Stimulated activated CD4-positive, alpha-beta T cell treated with anti-CD3 and anti-CD28 coated beads, Interleukin-2, amount 100 ng/mL, for 48 hours (primary cell): ENCODE measurements at regions not wholly inside any gene's neighbourhood (a gene's known extent, or its start where the extent isn't known, plus 50 kb on each side); places are given as distances from the start of the nearest gene placed in this dataset.
"Not testable (repeated sequence)": the region's sequence is repeated elsewhere in the genome, so short reads cannot be mapped to it uniquely, and the experiment has no call there.

ENCODE experiments used
- DNase-seq, 2 donors: peaks; one replicate each; pipeline ENCODE4 v3.0.0-alpha.2; 2020

- no peak for DNase-seq
Measured at GRCh38 chr6:120348926-120349325, 985.4 kb downstream of the TBC1D32 start.

GRCh38 chr6:120328521-120328920, 979.0 kb upstream of the MAN1A1 start:
- no peak for DNase-seq

GRCh38 chr6:120320481-120321162, 971.1 kb upstream of the MAN1A1 start:
- no peak for DNase-seq

DNA sequence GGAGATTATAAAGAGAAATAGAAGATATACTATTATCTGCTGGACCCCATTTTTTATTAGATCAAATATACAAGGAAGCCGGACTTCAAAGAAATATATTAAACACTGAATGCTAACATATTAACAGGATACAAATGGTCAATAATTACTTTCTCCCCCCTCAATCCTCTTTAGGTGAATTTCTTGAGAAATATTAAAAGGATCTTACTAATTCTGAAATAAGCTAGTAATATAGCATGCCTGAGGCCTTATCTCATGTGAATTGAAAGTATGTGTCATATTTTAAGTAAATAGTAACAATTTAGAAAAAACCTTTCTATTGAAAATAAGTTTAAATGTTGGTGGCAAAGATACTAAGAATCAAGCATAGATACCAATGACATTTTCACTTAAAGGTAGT, 954.7 kb upstream of the MAN1A1 start:
- DNase-seq, result no peak

GRCh38 chr6:120303527-120303926, 954.0 kb upstream of the MAN1A1 start:
- DNase-seq, result no peak

GRCh38 chr6:120302041-120302440, 952.5 kb upstream of the MAN1A1 start:
- DNase-seq, result no peak

GRCh38 chr6:120290964-120291363, 941.4 kb upstream of the MAN1A1 start:
- DNase-seq, result no peak

DNA sequence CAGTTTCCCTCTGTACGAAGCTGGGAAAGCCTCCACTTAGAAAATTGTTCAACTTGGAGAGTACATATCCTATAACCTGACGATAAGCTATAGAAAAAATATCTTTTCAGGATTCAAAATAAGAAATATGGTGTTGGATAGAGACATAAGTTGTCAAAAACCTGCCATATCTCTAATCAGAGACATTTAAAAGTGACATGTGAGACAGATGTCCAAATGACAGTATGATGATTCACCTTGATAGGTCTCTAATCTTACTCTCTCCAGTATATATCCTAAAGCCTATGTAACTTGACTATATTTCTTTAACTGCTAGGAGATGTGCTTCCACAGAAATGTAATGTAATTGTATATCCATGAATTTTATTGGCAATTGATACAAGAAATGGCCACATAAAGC, 932.4 kb upstream of the MAN1A1 start:
- DNase-seq, result no peak

DNA sequence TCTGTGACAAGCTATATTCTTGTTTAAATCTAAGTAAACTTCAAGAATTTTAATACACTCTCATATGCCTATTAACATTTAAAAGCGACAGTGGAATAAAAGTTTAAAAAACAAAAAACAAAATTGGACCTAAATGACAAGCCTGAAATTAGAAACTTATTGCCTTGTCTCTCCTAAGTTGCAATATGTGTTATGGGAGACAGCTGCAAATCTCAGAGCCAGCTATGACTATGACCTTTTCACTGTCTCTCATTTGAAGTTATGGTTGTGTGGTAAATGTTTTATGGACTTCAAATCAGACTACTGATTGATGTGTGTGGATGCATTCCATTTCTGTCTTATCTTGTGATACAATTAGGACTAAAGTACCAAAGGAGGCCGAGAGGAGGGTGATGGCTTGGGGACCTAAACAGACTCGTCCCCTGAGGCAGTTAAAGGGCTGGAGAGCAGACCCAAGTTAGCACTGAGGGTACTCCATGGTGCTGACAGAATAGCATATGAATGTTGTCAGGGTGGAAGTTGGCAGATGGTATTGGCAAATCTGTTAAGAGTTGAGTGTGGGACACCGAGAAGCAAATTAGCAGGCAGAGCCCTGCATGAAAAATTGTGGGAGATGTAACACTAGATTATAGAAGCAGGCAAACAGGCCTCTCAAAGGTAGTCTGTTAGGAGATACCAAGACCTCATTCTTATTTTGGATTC, 930.1 kb upstream of the MAN1A1 start:
- no peak for DNase-seq

DNA sequence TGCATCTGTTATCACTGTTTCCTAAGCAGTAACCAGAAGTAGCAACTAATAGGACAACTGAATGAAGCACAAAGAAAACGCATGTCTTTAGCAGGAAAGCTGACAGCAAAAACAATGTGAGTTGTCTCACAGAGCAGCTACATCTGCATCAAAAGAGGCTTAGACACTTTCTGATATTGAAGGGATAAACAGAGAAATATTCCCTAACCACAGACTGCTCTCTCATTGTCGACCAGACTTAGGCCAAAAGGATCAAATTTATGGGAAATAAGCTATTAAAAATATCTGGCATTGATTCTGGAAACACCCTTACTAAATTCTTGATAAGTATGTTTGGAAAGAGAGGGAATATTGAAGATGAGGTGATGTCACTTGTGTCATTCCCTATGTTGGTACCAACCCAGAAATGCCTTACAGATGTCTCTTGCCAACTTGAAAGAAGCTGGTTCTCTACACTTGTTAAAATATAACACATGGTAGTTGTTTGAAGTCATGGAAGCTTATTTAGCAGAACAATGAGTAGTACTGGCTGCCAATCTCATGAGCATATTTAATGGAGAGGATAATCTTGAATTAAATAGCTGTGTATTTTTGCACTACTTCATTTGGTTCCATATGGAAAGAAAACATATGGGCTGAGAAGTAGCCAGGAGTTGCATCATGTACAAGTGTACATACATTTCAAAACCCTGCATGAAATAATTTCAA, 929.3 kb upstream of the MAN1A1 start:
- DNase-seq, result no peak

DNA sequence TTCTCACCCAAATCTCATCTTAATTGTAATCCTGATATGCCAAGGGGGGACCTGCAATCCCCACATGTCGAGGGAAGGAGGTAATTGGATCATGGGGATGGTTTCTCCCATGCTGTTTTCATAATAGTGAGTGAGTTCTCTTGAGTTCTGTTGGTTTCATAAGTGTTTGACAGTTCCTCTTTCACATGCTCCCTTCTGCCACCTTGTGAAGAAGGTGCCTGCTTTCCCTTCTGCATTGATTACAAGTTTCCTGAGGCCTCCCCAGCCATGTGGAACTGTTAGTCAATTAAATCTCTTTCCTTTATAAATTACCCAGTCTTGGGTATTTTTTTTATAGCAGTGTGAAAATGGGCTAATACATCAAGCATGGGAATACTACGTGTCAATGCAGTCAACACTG, 925.0 kb upstream of the MAN1A1 start:
- DNase-seq, result no peak

- DNase-seq, result no peak
Measured at GRCh38 chr6:120273411-120273810, 923.9 kb upstream of the MAN1A1 start.

DNA sequence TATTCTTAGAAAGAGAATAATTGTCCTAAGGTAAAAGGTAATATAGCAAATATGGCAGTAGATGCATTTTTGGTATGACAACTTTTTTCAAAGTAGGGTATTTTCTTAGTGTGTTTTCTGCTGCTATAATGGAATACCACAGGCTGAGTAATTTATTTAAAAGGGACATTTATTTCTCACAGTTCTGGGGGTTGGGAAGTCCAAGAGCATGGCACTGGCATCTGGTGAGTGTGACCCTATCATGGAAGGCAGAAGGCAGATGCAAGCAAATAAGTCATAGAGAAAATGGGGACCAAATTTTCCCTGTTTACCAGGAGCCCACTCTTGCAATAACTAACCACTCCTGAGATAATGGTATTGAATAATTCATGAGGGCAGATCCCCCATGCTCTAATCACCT, 922.5 kb upstream of the MAN1A1 start:
- DNase-seq, result no peak

GRCh38 chr6:120268256-120268655, 918.7 kb upstream of the MAN1A1 start:
- not testable (repeated sequence) for DNase-seq

GRCh38 chr6:120262354-120262753, 912.8 kb upstream of the MAN1A1 start:
- DNase-seq, result no peak

DNA sequence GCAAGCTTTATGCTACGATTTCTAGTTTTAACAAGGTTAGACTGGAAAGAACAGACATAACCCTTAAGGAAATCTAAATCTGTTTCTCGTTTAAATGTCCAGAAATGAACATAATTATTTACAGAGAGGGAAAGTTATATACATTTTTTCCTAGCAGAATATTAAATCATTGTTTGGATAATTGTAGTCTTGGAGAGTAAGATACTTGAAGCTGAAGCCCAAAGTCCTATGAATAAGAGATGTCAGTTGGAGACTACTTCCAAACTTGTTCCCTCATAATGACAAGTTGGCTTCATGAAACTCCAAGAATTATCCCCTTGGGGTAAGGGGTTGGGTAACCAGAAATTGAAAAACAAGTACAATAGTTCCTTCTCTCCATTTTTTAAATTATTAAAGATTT, 911.1 kb upstream of the MAN1A1 start:
- DNase-seq, result no peak

DNA sequence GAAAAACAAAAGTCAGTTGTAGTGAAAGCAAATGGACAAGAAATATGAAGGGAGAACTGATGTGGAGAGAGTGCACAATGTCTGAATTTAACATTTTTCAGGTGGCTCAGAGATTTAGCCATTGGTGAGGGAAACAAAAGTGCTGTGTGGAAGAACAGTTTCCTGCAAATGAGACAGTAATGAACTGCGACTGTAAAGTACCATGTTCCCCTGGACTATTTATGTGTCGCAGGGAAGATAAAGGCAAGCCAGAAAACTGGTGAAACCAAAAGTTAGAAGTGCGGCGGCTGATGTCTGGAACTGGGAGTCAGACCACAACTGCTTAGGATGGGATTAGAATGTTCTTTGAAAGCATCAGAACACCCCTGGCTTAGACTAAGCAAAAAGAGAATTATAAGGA, 905.1 kb upstream of the MAN1A1 start:
- no peak for DNase-seq

GRCh38 chr6:120248451-120248850, 898.9 kb upstream of the MAN1A1 start:
- no peak for DNase-seq

- DNase-seq, result no peak
Measured at GRCh38 chr6:120237221-120237620, 887.7 kb upstream of the MAN1A1 start.

GRCh38 chr6:120230008-120230407, 880.4 kb upstream of the MAN1A1 start:
- no peak for DNase-seq

- no peak for DNase-seq
Measured at GRCh38 chr6:120228297-120228696, 878.7 kb upstream of the MAN1A1 start.

- DNase-seq, result no peak
Measured at GRCh38 chr6:120219339-120219738, 869.8 kb upstream of the MAN1A1 start.

GRCh38 chr6:120214088-120214499, 864.5 kb upstream of the MAN1A1 start:
- no peak for DNase-seq
